OCI-LY3 (cell line): ENCODE measurements at regions not wholly inside any gene's neighbourhood (a gene's known extent, or its start where the extent isn't known, plus 50 kb on each side); places are given as distances from the start of the nearest gene placed in this dataset.

Source experiments
- H2AFZ ChIP-seq: fragments of 200-600, 300-600 bp; shearing (Covaris generic); 2 replicates; pipeline ENCODE4 v1.6.0; 2014; ENCODE audit warnings: antibody characterized with exemption, low read depth, low read length
- H3K27ac ChIP-seq: fragments of 200-600, 300-600 bp; sonication (generic); 2 replicates; pipeline ENCODE4 v1.5.1; 2014; ENCODE audit warnings: mild to moderate bottlenecking, low read length, moderate library complexity, mixed read lengths
- H3K27me3 ChIP-seq: fragments of 200-600, 300-600 bp; sonication (generic); 2 replicates; pipeline ENCODE4 v1.6.1; 2014; ENCODE audit warnings: low read depth, low read length, mixed read lengths
- H3K36me3 ChIP-seq: fragments of 200-600, 300-600 bp; sonication (generic); replicated peaks from 2 replicates; pipeline ENCODE3; 2014; ENCODE audit warnings: low read depth, low read length, mixed read lengths
- H3K4me1 ChIP-seq: fragments of 300-600, 200-600 bp; sonication (generic); 2 replicates; pipeline ENCODE4 v1.6.1; 2014; ENCODE audit warnings: low read length, mixed read lengths
- H3K4me2 ChIP-seq: fragments of 200-600, 300-600 bp; sonication (generic); 2 replicates; pipeline ENCODE4 v1.6.1; 2014; ENCODE audit warnings: low read length, mixed read lengths
- H3K4me3 ChIP-seq: fragments of 300-600, 200-600 bp; sonication (generic); 2 replicates; pipeline ENCODE4 v1.5.1; 2014; ENCODE audit warnings: antibody characterized with exemption, mild to moderate bottlenecking, low read length, moderate library complexity
- H3K79me2 ChIP-seq: fragments of 300-600, 200-600 bp; shearing (Covaris generic); 2 replicates; pipeline ENCODE4 v1.6.1; 2014; ENCODE audit warnings: mild to moderate bottlenecking, low read length, mixed read lengths
- H3K9ac ChIP-seq: fragments of 300-600, 200-600 bp; shearing (Covaris generic); 2 replicates; pipeline ENCODE4 v1.6.0; 2014; ENCODE audit warnings: mild to moderate bottlenecking, low read length, moderate library complexity
- H3K9me3 ChIP-seq: fragments of 200-600, 300-600 bp; shearing (Covaris generic); 2 replicates; pipeline ENCODE4 v1.6.1; 2014; ENCODE audit warnings: low read length, mixed read lengths; ENCODE audit not compliant: insufficient read depth
- H4K20me1 ChIP-seq: fragments of 200-600, 300-600 bp; sonication (generic); 2 replicates; pipeline ENCODE4 v1.6.1; 2016; ENCODE audit warnings: low read length, mixed read lengths; ENCODE audit not compliant: insufficient read depth
- CTCF ChIP-seq: fragments of 200-600, 300-600 bp; sonication (generic); IDR thresholded peaks from 2 replicates; pipeline ENCODE4 v1.5.1; 2014; ENCODE audit warnings: antibody characterized with exemption, low read length, low read depth
- EZH2phosphoT487 ChIP-seq: fragments of 200-600 bp; shearing (Covaris generic); IDR thresholded peaks from 2 replicates; pipeline ENCODE4 v1.6.1; 2018; ENCODE audit warnings: antibody characterized with exemption, mixed run types, low read depth

GRCh38 chr11:79697905-79698304 is 257.1 kb upstream of the TENM4 start:
- H3K79me2 ChIP-seq, result peaks cover 17% of the 10 kb centered on the region
- no peaks in the 10 kb centered on the region for H3K27me3 ChIP-seq
- peaks cover 39% of the 10 kb centered on the region for H3K9me3 ChIP-seq
- H3K4me2 ChIP-seq, result peak overlapping the region; percentile 57
- H2AFZ ChIP-seq, result no peak overlapping the region
- H3K4me3 ChIP-seq, result peak overlapping the region; percentile 9; the same call in 1 of the 2 replicates
- H4K20me1 ChIP-seq, result no peaks in the 10 kb centered on the region
- peak overlapping the region; percentile 38; the same call in 1 of the 2 replicates for H3K9ac ChIP-seq
- peaks cover 59% of the 10 kb centered on the region for H3K36me3 ChIP-seq
- TF ChIP-seq EZH2phosphoT487 (no peak), CTCF (no peak)
- peaks cover 58% of the 10 kb centered on the region for H3K4me1 ChIP-seq
- H3K27ac ChIP-seq, result peak overlapping the region; percentile 85

GRCh38 chr11:79694368-79694767 is 253.5 kb upstream of the TENM4 start:
- peaks cover 7% of the 10 kb centered on the region; the same call in 1 of the 2 replicates for H3K9me3 ChIP-seq
- H3K4me2 ChIP-seq, result peak overlapping the region; percentile 16
- H3K9ac ChIP-seq, result no peak overlapping the region
- H4K20me1 ChIP-seq, result no peaks in the 10 kb centered on the region
- H2AFZ ChIP-seq, result no peak overlapping the region
- no peak for TF ChIP-seq EZH2phosphoT487
- no peak for TF ChIP-seq CTCF
- H3K36me3 ChIP-seq, result peaks cover 38% of the 10 kb centered on the region
- peak overlapping the region; percentile 38 for H3K27ac ChIP-seq
- no peaks in the 10 kb centered on the region for H3K27me3 ChIP-seq
- H3K4me1 ChIP-seq, result peaks cover 84% of the 10 kb centered on the region
- peaks cover 24% of the 10 kb centered on the region for H3K79me2 ChIP-seq
- H3K4me3 ChIP-seq, result no peak overlapping the region

GRCh38 chr11:79691445-79691844 is 250.6 kb upstream of the TENM4 start:
- Histone ChIP-seq H4K20me1 (no peaks in the 10 kb centered on the region), H3K79me2 (peaks cover 20% of the 10 kb centered on the region), H3K4me2 (peak overlapping the region; percentile 83), H3K27me3 (no peaks in the 10 kb centered on the region), H3K4me1 (peaks cover 70% of the 10 kb centered on the region), H2AFZ (peak overlapping the region; percentile 77), H3K36me3 (peaks cover 27% of the 10 kb centered on the region), H3K4me3 (peak overlapping the region; percentile 77), H3K9ac (peak overlapping the region; percentile 84), H3K9me3 (no peaks in the 10 kb centered on the region), H3K27ac (peak overlapping the region; percentile 91)
- TF ChIP-seq EZH2phosphoT487 (no peak), CTCF (no peak)

- H2AFZ ChIP-seq, result peak overlapping the region; percentile 61
- peak overlapping the region; percentile 44 for H3K9ac ChIP-seq
- no peaks in the 10 kb centered on the region for H3K27me3 ChIP-seq
- peak overlapping the region; percentile 48 for H3K4me2 ChIP-seq
- no peaks in the 10 kb centered on the region for H3K9me3 ChIP-seq
- no peaks in the 10 kb centered on the region for H3K79me2 ChIP-seq
- H4K20me1 ChIP-seq, result no peaks in the 10 kb centered on the region
- H3K4me3 ChIP-seq, result peak overlapping the region; percentile 4; the same call in 1 of the 2 replicates
- peak overlapping the region; percentile 73 for H3K27ac ChIP-seq
- TF ChIP-seq CTCF (peak; percentile 58), EZH2phosphoT487 (no peak)
- H3K36me3 ChIP-seq, result no peaks in the 10 kb centered on the region
- peaks cover 43% of the 10 kb centered on the region for H3K4me1 ChIP-seq
Observed at GRCh38 chr11:79686703-79687419, 246.0 kb upstream of the TENM4 start.
